ENCODE measurements at regions not wholly inside any gene's neighbourhood (a gene's known extent, or its start where the extent isn't known, plus 50 kb on each side); places are given as distances from the start of the nearest gene placed in this dataset.

DNA sequence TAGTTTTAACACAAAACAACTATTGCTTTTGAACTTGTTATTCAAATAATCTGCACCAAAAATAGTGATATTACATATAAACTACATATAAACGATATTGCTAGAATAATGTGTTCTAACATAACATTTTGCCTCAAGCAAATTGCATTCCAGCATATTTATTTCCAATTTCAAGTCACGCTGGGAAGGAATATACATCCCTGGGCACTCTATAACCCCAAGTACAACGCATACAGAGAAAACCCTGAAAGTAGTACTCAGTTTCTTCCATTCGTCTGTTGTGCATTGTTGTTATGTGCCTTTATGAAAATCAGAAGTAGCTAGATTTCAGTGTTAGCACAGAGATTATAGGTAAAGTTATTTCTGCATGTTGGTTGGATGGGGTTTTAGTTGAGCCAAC lies 251.5 kb downstream of the TUSC7 start:
- TF ChIP-seq, protein P1, sequence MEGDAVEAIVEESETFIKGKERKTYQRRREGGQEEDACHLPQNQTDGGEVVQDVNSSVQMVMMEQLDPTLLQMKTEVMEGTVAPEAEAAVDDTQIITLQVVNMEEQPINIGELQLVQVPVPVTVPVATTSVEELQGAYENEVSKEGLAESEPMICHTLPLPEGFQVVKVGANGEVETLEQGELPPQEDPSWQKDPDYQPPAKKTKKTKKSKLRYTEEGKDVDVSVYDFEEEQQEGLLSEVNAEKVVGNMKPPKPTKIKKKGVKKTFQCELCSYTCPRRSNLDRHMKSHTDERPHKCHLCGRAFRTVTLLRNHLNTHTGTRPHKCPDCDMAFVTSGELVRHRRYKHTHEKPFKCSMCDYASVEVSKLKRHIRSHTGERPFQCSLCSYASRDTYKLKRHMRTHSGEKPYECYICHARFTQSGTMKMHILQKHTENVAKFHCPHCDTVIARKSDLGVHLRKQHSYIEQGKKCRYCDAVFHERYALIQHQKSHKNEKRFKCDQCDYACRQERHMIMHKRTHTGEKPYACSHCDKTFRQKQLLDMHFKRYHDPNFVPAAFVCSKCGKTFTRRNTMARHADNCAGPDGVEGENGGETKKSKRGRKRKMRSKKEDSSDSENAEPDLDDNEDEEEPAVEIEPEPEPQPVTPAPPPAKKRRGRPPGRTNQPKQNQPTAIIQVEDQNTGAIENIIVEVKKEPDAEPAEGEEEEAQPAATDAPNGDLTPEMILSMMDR (IDR thresholded peaks at IDR 0.05): no peak
- TF ChIP-seq POLR2A (IDR thresholded peaks at IDR 0.05): no peak

Data from thyroid gland (tissue), 4 donors.